ENCODE measurements at regions not wholly inside any gene's neighbourhood (a gene's known extent, or its start where the extent isn't known, plus 50 kb on each side); places are given as distances from the start of the nearest gene placed in this dataset.

DNA sequence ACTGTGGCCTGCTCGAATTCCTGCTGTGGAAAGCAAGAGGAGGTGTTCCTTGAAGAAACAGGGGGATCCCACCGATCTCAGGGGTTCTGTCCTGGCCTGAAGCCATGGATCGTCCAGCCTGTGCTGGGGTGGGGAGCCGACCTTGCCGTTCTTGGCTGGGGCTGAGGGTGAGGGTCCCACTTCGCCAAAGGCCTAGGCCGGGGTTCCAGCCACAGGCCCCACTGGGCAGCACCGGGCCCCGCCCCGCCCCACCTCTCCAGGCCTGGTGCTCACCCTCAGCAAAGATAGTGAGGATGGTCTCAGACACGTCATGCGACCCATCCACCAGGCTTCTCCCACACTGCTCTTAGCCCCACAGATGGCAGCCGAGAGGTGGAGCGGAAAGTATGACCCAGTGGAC, 51.4 kb upstream of the ZNF716 start:
- DNase-seq (ENCODE audit: low read depth, low spot score) (no peak), ATAC-seq (no peak)
- H3K4me1 ChIP-seq (ENCODE audit: control insufficient read depth, insufficient read depth, low read length) = no peaks in the 10 kb centered on the region
- TF ChIP-seq, protein P1, sequence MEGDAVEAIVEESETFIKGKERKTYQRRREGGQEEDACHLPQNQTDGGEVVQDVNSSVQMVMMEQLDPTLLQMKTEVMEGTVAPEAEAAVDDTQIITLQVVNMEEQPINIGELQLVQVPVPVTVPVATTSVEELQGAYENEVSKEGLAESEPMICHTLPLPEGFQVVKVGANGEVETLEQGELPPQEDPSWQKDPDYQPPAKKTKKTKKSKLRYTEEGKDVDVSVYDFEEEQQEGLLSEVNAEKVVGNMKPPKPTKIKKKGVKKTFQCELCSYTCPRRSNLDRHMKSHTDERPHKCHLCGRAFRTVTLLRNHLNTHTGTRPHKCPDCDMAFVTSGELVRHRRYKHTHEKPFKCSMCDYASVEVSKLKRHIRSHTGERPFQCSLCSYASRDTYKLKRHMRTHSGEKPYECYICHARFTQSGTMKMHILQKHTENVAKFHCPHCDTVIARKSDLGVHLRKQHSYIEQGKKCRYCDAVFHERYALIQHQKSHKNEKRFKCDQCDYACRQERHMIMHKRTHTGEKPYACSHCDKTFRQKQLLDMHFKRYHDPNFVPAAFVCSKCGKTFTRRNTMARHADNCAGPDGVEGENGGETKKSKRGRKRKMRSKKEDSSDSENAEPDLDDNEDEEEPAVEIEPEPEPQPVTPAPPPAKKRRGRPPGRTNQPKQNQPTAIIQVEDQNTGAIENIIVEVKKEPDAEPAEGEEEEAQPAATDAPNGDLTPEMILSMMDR (IDR thresholded peaks at IDR 0.05) = no peak
- TF ChIP-seq, protein P2, sequence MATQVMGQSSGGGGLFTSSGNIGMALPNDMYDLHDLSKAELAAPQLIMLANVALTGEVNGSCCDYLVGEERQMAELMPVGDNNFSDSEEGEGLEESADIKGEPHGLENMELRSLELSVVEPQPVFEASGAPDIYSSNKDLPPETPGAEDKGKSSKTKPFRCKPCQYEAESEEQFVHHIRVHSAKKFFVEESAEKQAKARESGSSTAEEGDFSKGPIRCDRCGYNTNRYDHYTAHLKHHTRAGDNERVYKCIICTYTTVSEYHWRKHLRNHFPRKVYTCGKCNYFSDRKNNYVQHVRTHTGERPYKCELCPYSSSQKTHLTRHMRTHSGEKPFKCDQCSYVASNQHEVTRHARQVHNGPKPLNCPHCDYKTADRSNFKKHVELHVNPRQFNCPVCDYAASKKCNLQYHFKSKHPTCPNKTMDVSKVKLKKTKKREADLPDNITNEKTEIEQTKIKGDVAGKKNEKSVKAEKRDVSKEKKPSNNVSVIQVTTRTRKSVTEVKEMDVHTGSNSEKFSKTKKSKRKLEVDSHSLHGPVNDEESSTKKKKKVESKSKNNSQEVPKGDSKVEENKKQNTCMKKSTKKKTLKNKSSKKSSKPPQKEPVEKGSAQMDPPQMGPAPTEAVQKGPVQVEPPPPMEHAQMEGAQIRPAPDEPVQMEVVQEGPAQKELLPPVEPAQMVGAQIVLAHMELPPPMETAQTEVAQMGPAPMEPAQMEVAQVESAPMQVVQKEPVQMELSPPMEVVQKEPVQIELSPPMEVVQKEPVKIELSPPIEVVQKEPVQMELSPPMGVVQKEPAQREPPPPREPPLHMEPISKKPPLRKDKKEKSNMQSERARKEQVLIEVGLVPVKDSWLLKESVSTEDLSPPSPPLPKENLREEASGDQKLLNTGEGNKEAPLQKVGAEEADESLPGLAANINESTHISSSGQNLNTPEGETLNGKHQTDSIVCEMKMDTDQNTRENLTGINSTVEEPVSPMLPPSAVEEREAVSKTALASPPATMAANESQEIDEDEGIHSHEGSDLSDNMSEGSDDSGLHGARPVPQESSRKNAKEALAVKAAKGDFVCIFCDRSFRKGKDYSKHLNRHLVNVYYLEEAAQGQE (IDR thresholded peaks at IDR 0.05; ENCODE audit: insufficient read depth in 1 of 2, low read depth in 2 of 2, low read length in 1 of 2) = no peak
- TF ChIP-seq SIN3A (IDR thresholded peaks at IDR 0.05; ENCODE audit: borderline replicate concordance, insufficient read depth, low read depth, low read length) = no peak
- no peak for TF ChIP-seq TCF7L2 (IDR thresholded peaks at IDR 0.05; ENCODE audit: low read depth, low read length)
- TF ChIP-seq POLR2AphosphoS5 (IDR thresholded peaks at IDR 0.05; ENCODE audit: low read depth, low read length) = no peak
- H3K9me3 ChIP-seq (ENCODE audit: control insufficient read depth, insufficient read depth, low read depth, low read length) = no peaks in the 10 kb centered on the region
- no peaks in the 10 kb centered on the region for H3K27me3 ChIP-seq (ENCODE audit: control insufficient read depth, insufficient read depth, low read length)
- no TSS peak for BruUV-seq (replicated peaks)
- in situ Hi-C loops (cut with HindIII; ENCODE audit: low pct_unique_long_range_greater_than_20kb, low sequenced_read_pairs) (no loop called here), intact Hi-C loops (cut with micrococcal nuclease; ENCODE audit: unreplicated experiment) (loop anchor here (10.0 kb wide), 1 partner anchor 56 kb away; the partner anchor contains the start of gene ZNF716)
- CTCF ChIA-PET = no interaction called here
- H3K27ac ChIP-seq (ENCODE audit: low read length) = no peak overlapping the region
- POLR2A ChIA-PET = no interaction called here
- H3K36me3 ChIP-seq (ENCODE audit: control insufficient read depth, insufficient read depth, low read length) = no peaks in the 10 kb centered on the region
- H3K4me3 ChIP-seq (ENCODE audit: low read depth in 2 of 2, low read length in 2 of 2) = no peak overlapping the region

DNA sequence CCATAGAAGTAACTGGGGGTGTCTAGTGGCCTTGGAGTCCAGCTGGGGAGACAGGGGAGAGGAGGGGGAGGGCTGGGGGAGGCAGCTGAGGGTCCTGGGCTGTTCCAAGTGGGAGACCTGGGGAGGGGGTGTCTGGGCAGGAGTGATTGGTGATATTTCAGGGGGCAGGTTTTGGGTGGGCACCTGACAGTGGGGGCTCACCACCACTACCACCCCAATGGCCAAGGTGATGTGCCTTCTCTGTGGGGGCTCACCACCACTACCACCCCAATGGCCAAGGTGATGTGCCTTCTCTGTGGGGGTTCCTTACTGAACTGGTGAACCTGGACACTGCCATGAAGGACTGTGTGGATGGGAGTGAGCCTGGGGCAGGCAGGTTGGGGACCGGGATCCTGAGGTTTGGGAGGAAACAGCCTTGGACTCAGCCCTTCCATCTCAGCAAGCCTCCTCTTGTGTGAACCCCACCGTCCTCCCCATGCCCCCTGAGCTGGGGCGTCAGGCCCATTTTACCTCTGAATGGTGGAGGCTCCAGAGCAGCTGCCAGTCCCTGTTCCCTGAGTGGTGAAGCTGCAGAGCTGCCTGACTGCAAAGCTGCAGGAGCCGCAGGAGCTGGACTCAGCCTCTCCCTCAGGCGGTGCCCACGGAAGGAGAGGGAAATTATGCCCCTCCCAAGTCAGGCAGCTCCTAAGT, 50.6 kb upstream of the ZNF716 start:
- no peaks in the 10 kb centered on the region for H3K27me3 ChIP-seq (ENCODE audit: control insufficient read depth, insufficient read depth, low read length)
- TF ChIP-seq POLR2AphosphoS5 (IDR thresholded peaks at IDR 0.05; ENCODE audit: low read depth, low read length) (no peak), SIN3A (IDR thresholded peaks at IDR 0.05; ENCODE audit: borderline replicate concordance, insufficient read depth, low read depth, low read length) (no peak), TCF7L2 (IDR thresholded peaks at IDR 0.05; ENCODE audit: low read depth, low read length) (no peak)
- TF ChIP-seq, protein P2 (IDR thresholded peaks at IDR 0.05; ENCODE audit: insufficient read depth in 1 of 2, low read depth in 2 of 2, low read length in 1 of 2) = no peak
- TF ChIP-seq, protein P1 (IDR thresholded peaks at IDR 0.05) = no peak
- no peaks in the 10 kb centered on the region for H3K4me1 ChIP-seq (ENCODE audit: control insufficient read depth, insufficient read depth, low read length)
- no peak for DNase-seq (ENCODE audit: low read depth, low spot score)
- ATAC-seq = no peak
- POLR2A ChIA-PET = no interaction called here
- H3K36me3 ChIP-seq (ENCODE audit: control insufficient read depth, insufficient read depth, low read length) = no peaks in the 10 kb centered on the region
- no TSS peak for BruUV-seq (replicated peaks)
- intact Hi-C loops (cut with micrococcal nuclease; ENCODE audit: unreplicated experiment) (loop anchor here (10.0 kb wide), 1 partner anchor 55 kb away; the partner anchor contains the start of gene ZNF716), in situ Hi-C loops (cut with HindIII; ENCODE audit: low pct_unique_long_range_greater_than_20kb, low sequenced_read_pairs) (no loop called here)
- H3K27ac ChIP-seq (ENCODE audit: low read length) = no peak overlapping the region
- H3K9me3 ChIP-seq (ENCODE audit: control insufficient read depth, insufficient read depth, low read depth, low read length) = no peaks in the 10 kb centered on the region
- CTCF ChIA-PET = no interaction called here
- H3K4me3 ChIP-seq (ENCODE audit: low read depth in 2 of 2, low read length in 2 of 2) = no peak overlapping the region
